NCI-H460 (cell line): ENCODE measurements at regions not wholly inside any gene's neighbourhood (a gene's known extent, or its start where the extent isn't known, plus 50 kb on each side); places are given as distances from the start of the nearest gene placed in this dataset.

Experiments used
- DNase-seq: peaks from one replicate; pipeline ENCODE4 v3.0.0-alpha.2; 2016; ENCODE audit warnings: low read depth; ENCODE audit errors: extremely low read depth

DNA sequence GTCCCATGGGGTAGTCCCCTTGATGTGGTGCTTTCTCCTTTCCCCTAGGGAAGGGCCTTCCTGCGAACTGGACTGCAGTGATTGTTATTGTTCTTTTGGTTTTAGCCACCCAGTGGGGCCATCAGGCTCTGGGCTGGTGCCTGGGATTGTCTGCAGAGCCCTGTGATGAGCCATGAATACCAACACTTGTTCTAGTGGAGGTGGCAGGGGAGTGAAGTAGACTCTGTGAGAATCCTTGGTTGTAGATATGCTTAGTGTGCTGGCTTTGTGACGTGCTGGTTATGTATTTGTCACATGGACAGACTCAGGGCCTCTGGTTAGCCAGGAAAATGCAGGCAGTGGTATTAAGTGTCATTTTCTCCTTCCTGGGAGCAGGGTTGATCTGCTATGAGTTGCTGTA, 51.8 kb upstream of the NDUFB4 start:
- DNase-seq = no peak

DNA sequence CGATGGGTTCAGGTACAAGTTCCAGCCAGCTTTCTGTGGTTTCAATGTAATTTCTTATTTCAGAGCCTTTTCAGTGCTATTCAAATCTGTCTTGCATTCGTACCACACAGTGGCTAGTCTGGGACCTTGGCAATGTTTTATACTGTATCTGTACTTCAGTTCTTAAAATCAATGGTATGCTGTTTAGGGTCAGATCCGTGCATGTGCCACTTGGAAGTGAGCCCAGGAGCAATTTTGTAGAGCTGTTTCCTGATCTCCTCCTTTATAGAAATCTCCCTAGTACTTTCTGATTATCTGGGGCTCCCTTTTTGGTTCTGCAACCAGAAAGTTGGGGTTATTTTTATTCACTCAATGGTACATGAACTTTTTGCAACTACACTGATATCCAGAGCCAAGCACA, 59.5 kb upstream of the NDUFB4 start:
- DNase-seq = no peak

DNA sequence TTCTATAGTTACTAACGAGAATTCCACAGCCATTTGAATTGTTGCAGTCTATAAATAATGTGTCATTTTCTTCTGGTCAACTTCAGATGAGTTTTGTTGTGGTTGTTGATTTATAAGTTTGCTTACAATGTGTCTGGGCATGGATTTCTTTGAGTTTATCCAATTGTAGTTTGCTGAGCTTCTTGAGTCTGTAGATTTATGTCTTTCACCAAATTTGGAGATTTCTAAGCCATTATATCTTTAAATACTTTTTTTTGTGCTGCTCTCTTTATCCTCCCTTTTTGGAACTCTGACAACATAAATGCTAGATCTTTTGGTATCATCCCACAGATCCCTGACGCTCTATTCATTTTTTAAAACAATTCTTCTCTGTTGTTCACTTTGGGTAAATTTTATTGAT, 63.2 kb upstream of the NDUFB4 start:
- no peak for DNase-seq

DNA sequence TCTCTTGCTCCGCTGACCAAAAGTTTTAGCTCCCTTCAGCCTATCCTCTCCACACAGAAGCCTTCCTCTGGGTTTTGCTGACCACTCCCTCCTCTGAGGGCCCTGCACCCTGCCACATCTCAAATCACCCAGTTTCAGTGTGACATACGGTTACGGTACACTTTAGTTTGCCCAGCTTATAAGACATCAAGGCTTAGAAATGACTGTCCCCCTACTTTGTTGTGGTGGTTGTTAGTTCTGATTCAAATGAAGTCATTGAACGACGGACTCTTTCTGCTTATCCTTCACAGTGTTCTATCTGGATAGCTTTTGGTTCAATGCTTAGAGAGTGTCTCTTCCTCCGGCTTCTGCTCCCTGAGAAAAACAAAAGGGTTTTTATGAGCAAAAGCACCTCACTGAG, 68.0 kb upstream of the NDUFB4 start:
- DNase-seq = no peak

DNA sequence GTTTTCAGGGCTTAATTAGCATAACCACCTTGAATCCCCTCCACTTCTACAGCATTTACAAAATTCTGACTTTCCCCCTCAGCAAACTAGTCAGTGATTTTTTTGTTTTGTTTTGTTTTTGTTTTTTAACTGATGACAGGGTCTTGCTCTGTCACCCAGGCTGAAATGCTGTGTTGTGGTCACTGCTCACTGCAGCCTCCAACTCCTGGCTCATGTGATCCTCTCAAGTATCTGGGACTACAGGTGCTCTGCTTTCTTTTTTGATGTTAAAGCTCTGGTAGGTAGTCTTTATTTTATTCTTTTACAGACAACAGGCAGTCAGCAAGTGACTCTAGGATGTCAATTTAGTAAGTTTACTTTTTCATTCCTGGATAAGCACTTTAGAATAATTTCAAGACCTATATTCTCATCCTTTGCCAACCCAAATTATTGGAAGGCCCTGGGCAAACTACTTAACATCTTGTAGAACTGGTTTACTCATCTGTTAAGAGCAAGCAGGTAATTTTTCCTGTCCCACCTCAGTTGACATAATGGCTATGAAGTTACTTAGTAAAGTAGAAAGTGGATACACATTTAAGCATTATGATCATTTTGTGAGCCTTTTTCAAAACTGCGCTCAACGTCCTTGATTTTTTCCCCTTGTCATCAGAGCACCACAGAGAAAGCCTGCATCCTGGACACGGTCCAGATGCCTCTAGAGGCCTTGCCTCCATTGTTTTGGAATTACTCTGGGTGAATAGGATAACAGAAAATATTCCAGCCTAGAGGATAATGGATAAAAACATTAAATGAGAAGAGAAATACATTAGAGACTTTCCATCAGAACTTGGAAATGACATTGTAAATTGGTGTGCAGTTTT, 69.9 kb upstream of the NDUFB4 start:
- DNase-seq = no peak

DNA sequence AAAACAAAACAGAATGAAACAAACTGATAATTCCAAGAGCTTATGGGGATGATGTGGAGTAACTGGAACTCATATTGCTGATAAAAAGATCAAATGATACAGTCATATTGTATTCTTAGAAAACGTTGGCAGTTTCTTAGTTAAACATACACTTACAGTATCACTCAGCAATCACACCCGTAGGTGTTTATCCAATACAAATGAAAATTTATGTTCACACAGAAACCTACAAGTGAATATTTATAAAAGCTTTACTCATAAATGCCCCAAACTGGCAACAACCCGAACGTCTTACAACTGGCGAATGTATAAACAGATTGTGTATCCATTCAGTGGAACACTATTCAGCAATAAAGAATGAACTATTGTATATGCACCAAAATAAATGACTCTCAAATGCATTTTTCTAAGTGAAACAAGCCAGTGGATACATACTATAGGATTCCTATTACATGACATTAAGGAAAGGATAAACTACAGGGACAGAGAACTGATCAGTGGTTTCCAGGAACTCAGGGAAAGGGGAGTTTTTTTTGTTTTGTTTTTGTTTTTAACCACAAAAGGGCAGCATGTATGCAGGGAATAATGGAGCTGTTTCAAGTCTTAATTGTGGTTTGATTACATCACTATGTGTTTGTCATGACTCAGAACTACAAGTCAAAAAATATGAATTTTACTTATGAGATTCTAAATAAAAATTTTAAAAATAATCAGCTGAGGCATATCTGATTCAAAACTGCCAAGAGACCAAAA, 71.8 kb upstream of the NDUFB4 start:
- no peak for DNase-seq

DNA sequence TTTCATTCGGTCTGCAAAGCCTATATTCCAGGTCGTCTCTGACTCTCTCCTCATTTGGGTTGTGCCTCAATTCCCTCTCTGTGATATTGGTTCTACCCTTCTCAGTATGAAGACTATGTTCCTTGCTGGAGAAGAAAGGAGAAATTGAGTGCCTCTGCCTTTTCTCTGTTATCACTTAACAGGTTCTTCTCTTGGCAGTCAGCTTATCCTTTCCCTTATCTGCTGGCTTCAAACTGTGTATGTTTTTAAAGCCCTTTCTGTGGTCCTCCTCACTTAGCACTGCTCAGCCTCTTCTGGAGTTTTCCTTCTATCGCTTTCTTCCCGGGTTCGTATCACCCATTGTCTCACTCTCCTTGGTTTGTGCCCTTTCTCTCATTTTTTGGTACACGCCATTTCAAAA, 65.3 kb upstream of the FSTL1 start:
- no peak for DNase-seq

DNA sequence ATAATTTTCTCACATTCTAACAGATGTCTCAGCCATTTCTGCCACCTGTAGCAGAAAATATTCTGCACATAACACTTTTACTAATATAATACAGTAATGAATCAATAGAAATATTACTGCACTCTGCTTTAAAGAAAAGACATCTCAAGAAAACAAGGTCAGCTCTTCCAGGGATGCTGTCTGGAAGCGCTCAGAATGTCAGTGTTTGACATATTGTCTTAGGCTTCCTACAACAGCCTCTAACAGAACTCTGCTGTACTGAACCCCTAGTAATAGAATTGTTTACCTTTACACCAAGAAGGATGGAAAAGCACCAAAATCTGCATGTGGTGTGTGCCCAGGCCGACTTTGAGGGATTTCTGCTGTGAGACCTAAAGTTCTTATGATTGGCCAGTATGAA, 61.9 kb upstream of the FSTL1 start:
- no peak for DNase-seq

DNA sequence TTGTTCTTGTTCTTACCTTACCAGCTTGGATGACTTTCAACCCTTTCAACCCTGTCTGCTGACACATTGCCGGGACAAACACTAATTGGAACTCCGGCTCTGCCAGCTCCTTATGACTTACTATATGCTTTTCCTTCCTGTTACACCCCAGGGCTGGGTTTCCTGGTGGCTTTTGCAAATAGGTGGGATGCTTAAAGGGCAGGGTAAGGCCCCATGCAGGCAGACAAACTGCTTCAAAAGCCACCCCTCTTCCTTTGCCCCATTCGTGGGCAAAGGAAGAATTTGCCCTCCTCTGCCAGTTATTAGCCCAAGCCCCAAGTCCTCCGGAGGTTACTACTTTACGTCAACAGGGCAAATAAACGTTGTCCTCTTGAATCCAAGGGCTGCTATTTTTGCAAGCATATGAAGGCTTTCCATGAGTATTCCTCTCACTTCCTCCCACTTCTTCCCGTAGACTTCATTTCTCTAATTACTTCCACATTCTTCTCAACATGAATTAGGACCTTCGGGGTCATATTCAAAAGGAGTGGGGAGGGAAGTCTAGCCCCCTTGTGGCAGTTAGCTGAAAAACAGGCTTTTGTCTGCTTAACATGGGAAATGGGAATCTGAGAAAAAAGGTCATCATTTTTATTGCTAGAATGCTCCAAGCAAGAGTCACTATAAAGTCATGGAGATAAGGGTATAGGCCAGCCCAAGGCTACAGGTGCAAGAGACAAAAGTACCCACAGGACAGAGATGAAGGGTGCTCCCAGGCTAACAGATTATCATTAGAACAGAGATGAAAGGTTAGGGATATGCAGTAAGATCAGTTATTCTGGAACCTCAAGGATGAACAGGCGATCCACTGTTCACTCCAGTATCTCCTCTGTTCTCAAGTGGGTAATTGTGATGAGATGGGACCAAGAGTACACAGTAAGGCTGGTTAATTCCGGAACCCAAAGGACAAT, 56.3 kb upstream of the FSTL1 start:
- DNase-seq = peak; percentile 41

DNA sequence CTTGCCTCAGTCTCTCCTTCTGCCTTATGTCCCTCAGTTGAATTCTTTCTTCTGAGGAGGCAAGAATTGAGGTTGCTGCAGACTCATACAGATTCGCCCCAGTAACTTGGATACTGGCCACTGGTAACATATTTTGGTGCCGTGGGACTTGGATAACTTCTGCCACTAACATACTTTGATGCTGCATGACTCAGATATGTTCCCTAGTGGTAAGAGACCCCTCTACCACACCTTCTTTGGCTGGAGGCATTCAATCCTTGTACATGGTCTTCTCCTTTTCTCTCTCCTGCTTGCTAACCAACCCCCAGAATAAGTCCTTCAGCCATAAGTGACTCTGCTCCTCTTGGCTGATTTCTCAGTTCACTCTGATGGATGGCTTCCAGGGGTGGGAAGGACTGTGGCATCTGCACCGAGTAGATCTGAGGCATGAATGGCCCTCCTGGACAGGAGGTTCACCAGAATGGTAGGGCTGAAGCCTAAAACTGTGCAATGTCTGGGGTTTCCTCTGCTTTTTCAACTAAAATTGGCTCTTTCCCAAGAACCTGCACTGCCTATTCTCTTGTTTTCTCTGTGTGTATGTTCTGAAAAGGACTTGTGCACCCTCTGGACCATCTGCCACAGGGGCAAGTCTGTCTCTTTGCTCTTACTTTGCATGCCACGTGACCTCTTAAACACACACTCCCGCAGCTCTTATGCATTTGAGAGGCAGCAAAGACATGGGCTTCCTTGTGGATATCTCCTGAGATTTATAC, 55.5 kb upstream of the FSTL1 start:
- no peak for DNase-seq

DNA sequence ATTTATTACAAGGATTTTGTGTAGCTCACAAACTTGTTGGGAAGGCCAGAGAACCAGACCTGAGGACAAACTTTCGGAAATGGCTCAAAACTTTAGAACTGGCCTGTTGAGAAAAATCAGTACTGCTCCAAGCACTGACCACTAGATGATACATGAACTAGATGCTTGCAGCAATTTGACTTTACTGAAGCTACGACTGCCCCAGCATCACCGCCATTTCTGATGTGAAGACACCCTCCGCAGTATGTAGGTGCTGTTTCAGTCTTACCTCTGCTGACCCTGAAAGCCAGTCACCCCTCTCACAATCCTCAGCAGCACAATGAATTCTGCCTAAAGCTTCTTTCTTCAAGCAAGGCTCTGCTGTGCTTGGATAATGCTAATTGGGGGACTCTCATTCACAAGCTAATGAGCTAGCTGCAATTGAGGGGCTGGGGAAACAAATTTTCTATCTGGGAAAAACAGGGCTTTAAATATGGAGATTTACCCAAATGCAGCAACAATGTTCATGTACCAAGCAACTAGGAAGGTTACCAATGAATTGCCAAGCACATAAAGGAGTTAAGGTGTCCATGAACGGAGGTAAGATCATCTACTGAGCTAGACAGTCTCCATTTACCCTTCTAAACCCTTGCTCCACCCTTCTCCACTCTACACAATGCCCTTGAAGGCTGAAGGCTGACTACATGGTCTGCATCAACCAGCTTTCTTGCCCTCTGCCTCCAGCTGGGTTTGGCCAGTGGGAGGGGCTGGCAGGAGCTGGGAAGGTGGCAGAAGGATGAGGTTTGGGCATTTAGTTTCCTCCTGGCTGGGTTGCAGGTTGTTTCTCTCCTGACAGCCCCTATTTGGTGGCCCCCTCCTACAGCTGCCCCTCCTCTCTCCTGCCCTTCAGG, 53.2 kb upstream of the FSTL1 start:
- no peak for DNase-seq

DNA sequence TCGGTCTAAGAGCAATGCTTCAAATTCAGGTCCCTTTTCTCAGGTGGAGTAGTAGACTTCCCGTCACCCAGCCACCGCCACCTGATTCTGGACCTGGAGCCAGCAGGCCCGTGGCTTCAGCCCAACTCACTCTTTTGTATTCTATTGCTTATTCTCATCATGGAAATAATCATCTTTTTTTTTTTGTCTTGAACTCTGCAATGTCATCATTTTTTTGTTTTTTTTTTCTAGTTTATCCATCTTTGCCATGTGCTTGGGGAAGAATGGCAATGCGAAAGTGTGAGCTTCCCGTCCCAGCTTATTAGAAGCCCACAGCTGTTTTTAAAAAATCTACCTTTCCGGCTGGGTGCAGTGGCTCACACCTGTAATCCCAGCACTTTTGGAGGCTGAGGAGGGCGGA, 51.3 kb upstream of the FSTL1 start:
- no peak for DNase-seq
